Uterus (tissue), 2 donors: ENCODE measurements at regions not wholly inside any gene's neighbourhood (a gene's known extent, or its start where the extent isn't known, plus 50 kb on each side); places are given as distances from the start of the nearest gene placed in this dataset.

Experiments
- CTCF ChIP-seq, 4 experiments: fragments of 200-600 bp in 2 of 4; fragments of 450-650 bp in 2 of 4; sonication (generic) in 2 of 4; IDR thresholded peaks; one replicate each; pipeline ENCODE4 v1.5.1; 2016 to 2019; ENCODE audit warnings: antibody characterized with exemption in 4 of 4, mild to moderate bottlenecking in 2 of 4, moderate library complexity in 1 of 4
- POLR2A ChIP-seq, 2 donors: fragments of 450-650 bp; IDR thresholded peaks; one replicate each; pipeline ENCODE4 v1.6.1; 2016; ENCODE audit warnings: antibody characterized with exemption in 2 of 2, mild to moderate bottlenecking in 1 of 2, moderate library complexity in 1 of 2

DNA sequence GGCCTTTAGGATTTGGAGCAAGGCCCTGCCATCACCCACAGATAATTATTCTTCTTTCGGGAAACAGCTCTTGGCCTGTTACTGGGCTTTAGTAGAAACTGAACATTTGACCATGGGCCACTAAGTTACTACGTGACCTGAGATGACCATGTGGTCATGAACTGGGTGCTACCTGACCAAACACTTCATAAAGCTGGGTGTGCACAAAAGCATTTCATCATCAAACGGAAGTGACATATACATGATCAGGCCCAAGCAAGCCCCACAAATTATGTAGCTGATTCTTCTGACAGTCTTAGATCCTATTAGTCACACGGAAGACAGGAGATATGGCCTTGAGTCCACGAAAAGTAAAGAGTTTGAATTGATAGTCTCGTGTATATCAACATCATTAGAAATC lies 130.9 kb upstream of the FBN2 start:
- TF ChIP-seq CTCF (IDR thresholded peaks at IDR 0.05) = no peak
- TF ChIP-seq POLR2A (IDR thresholded peaks at IDR 0.05) = no peak
